Fibroblast of skin of right quadriceps (primary cell): ENCODE measurements at regions not wholly inside any gene's neighbourhood (a gene's known extent, or its start where the extent isn't known, plus 50 kb on each side); places are given as distances from the start of the nearest gene placed in this dataset.

Experiments
- DNase-seq: peaks from one replicate; pipeline ENCODE4 v3.0.0-alpha.2; 2013

DNA sequence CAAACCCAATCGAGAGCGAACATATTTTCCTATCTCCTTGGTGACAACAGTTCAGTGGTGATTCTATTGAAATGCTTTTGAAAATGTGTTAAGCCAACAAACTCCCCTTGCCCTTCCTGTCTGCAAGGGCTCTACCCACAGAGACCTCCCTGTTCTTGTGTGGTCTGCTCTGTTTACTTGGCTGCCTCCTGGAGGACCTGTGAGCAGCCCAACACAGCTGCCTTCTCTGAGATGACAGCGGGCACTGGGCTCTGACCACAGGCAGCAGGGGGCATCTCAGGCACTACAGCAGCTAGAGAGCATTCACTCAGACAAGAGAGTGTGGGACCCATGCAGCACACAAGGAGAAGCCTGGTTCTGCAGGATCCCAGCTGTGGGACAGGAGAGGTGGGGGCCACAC lies 416.4 kb downstream of the TCERG1L start:
- DNase-seq = no peak

DNA sequence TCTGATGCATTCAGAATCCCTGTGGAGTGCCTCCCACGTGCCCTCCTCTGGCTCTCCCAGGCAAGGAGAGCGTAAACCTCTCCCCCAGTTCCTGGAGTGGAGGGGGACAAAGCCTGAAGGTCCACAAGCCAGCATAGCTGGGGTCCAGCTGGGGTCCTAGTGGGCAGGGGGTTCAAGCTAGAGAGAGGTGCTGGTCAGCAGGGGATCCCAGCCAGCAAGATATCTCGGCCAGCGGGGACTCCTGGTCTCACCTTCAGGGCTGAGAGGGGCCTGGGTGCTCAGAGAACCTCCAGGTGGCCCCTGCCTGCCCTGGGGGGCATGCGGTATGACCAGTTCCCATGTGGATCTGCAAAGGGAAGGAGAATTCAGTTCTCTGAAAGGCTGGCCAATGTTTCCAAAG lies 413.7 kb downstream of the TCERG1L start:
- DNase-seq = no peak

DNA sequence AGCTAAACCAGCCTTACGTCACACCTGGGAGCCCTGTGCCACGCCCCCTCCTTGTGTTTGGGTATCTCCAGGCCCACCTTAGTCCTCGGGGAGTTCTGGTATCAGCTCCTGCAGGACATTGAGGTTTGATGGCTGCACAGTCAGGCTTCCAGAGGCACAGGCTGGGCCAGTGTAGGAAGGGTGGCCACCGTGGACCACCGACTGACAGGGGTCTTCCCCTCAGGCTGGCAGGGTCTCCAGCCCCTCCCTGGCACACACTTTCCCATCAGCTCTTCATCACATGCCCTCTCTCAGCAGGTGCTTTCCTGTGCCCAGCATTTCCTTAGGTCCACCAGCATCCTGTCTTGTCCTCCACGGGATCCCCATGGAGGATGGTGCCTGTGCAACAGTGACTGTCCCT lies 413.1 kb downstream of the TCERG1L start:
- DNase-seq = no peak

DNA sequence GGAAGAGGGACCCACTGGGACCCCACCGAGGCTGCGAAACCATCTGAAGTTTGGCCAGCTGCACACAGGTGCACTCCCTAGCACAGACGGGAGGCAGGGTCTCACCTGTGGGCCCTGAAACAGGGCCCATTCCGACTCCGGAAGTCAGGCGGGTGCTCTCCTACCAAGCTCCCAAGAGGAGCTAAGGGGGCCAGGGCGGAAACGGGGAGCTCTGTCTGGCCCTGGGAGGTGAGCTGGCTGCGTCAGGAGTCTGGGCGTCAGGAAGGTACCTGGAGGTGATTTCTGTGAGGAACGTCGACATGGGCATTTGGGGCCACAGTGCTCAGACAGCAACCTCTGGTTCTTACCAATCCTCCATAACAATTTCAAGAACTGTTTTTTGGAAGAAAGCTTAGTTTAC lies 411.7 kb downstream of the TCERG1L start:
- no peak for DNase-seq

DNA sequence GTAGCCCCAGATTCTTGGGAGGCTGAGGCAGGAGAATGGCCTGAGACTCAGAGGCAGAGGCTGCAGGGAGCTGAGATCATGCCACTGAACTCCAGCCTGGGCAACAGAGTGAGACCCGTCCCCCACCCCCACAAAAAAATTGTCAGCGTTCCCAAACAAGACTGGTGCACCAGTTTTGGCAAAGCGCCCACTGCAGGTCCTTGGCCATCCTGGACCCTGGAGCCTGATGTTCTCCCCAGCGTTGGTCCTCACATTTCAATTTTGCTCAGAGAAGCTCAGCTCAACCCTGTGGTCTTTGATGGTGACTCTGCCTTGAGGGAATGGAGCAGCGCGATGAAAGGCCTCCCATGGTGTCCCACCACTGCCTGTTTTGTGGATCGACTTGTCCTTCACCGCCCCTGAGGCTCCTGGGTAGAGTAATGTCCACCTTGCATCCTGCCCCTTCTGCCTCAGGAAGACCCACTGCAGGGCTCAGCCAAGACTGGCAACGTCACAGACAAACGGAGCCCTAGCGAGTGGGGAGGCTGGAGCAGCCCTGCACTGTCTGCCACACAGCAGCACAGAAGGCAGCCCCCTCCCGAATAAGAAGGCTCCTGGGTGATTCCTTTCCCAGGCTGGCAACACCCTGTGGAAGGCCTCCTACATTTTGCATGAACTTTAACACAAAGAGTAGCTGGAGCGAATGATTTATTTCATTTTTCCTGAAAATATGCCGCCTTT lies 410.9 kb downstream of the TCERG1L start:
- DNase-seq = no peak

DNA sequence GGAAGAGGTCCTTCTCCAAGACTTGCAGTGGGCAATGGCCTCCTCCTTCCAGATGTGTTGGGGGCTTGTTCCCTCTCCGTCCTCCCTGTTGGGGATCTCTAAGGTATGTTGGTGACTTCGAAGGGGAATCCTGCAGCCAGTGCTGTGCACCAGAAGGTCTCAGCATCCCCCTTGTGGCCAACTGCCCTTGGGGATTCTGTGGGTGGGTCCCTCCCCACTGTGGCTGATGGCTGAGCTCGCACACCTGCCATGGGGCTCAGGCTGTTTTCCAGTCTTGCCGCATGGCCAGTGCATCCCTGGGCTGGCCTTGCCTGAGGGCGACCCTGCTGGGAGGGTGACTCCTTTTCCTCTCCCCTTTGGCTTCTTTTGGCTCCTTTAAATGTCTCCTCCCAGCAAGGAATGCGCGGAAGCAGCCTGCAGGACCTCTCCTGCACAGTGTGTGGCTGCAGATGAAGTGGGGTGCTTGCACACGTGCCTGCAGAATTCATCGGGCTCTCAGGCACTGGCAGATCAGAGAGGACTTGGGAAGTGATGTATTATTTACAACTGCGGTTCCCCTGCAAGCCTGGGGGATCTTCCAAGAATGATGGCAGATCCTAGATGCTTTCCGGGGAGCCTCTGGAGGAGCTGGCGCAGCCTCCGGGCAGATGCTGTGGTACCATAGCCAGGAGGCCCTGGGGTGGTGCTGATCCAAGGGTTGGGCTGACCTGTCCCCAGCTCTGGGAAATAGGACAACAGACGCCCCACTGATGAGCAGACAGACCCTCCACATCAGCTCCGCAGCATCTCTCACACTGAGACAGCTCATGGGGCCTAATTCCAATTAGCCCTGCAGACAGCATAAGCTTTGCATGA lies 410.0 kb downstream of the TCERG1L start:
- no peak for DNase-seq

DNA sequence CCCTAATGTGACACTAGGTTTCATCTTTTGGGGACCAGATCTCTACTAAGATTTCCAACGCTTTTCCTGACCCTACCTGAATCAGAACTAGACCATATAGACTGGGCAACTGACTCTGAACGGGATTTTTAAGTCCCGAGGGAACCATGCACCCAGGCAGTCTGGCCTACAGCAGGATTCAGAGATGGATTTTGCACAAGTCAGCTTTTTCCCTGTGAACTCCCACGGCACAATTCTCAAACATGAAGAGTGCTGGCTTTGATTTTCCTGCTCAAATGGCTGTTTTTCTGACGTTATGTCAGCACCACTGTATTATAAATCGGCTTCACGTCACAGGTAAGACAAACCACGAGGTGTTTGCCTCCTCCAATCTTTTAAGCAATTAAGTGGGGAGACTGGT lies 409.1 kb downstream of the TCERG1L start:
- no peak for DNase-seq

DNA sequence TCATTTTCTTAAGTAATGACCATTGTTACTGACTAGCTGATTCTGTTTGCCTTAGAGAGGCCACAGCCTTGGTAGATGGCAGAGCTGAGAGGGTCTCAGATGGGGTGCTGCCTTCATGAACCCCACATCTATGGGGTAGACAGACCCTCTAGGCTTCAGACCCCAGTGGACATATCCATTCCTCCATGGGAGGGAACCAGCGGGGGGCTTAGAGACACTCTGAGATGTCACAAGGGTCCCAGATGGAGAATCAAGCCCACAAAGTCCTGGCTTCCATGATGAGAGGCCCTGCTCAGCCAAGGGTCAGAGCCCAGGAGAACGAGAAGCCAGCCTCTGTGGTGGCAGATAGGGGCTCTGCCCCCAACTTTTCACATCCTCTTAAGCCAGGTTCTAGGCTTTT lies 408.6 kb downstream of the TCERG1L start:
- no peak for DNase-seq

DNA sequence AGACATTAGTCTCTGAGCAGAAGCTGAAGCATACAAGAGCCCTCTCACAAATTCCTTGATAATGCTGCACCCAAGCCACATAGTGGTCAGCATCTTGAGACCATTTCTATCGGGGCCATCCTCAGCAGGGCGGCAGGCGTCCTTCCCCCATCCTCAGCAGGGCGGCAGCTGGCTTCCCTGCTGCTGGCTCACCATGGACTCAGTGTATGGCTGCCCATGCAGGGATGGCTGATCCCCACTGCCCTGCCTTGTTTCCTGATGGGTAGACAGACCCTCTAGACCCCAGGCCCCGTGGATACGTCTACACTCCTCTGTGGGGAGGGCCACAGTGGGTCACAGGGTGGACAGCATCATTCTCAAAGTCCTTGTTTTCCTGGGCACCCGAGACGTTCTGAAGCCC lies 406.8 kb downstream of the TCERG1L start:
- no peak for DNase-seq

DNA sequence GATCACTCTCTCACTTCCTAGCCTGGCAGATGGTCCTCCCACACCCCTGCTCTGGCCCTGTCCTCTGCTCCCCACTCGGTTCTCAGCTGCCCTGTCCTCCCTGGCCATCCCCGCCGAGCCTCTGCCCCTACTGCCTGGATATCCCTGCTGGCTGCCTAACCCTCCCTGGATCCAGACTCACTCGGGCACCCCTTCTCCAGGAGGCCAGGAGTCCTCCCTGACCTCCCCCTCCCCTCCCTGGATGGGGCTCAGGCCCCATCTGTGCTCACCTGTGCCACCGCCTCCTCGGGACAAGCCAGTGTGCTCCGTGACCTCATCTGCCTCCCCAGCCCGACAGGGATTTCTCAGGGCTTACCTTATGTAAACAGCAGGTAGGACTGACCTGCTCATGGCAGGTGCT lies 406.1 kb downstream of the TCERG1L start:
- no peak for DNase-seq

DNA sequence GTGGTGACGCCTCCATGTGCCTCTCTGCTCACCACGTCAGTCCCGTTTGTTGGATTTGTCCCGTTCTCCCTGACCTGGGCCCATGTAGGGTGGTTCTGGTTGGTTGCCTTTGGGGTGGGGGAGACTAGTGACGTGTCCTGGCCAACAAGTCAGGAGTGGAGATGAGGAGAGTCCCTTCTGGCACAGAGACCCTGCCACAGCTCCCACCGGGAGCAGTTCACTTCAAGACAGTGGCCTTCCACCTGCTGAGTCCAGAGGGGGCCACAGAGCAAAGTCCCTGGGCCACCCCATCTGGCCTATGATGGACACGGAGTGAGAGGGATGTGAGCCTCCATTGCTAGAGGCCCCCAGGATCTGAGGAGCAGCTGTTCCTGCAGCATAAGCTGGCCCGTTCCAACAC lies 405.6 kb downstream of the TCERG1L start:
- no peak for DNase-seq

DNA sequence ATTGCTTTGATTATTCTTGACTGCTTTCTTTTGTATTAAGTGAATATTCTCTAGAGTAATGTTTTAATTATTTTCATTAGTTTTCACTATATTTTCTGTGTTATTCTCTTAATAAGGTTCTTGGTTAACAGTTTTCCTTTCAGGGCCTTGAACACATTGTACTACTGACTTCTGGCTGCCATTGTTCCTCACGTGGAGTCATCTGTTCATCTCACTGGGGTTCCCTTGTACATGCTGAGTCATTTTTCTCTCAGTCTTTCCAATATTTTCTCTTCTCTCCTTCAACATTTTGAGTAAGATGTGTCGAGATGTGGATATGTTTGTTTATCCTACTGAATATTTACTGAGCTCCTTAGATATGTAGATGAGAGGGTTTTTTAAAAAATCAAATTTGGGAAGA lies 400.7 kb downstream of the TCERG1L start:
- no peak for DNase-seq

DNA sequence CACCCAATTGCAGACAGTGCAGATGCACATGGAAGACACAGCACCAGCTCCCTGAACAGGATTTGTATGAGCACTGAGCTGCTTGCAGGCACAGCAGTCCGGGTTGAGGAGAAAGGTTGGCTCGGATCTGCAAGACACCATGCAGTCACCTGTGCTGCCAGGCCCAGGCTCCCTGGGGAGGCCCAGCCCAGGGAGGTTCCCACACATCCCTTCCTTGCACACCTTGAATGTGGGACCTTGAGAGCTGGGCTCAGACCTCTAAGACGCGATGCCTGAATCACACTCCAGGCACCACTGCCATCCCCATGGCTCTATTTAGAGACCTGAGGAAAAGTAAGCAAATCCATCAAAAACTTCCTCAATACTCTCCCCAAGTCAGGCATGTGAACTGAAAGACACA lies 397.7 kb downstream of the TCERG1L start:
- no peak for DNase-seq

DNA sequence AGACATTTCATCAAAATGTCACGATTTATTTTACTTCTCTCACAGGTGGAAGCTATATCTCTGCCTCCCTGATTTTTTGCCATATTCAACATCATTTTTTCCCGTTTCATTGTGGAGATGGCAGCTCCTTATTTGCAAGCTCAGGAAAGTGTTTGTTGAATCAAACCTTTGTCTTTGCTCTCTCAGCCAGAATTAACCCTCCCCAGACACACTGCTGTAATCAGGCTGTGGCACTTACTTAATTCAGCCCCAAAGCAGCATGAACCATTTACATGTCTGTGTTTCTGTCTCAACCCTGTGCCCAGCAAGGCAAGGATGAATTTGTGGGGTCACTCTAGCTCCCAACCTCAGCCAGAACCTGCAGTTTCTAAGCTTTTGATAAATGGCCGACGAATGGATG lies 397.2 kb downstream of the TCERG1L start:
- DNase-seq = no peak

DNA sequence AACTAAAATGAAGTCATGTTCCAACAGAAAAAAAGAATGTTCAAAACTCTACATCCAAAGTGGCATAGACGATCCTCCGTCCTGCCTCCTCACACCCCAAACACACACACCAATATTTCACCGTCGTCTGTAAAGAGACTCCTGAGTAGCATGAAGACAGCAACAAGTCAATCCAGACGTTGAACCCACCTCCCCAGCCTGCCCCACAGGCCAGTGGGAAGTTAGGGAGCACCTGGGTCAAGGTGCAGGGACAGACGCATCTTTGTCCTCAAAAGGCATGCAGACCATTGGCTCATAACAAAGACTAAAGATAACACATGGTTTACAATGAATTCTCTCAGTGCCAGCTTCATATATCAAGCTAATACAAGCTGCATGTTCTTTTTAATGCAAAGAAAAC lies 396.5 kb downstream of the TCERG1L start:
- DNase-seq = no peak

DNA sequence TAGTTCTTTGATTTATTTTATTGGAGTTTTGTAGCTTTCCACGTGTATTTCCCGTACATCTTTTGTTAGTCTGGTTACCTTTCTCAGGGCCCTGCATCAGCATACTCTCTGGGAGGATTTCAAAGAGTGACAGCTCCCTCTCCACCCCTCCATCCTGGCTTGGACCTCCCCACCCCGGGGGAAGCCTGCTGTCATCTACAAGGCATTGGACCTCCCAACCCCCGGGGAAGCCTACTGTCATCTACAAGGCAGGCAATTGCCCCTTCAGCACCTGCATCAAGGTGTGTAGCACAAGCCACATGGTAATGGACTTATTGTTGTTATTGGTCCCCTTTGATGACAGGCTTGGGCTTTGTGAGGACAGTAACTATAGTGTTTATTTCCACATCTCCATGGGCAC lies 390.1 kb downstream of the TCERG1L start:
- no peak for DNase-seq

DNA sequence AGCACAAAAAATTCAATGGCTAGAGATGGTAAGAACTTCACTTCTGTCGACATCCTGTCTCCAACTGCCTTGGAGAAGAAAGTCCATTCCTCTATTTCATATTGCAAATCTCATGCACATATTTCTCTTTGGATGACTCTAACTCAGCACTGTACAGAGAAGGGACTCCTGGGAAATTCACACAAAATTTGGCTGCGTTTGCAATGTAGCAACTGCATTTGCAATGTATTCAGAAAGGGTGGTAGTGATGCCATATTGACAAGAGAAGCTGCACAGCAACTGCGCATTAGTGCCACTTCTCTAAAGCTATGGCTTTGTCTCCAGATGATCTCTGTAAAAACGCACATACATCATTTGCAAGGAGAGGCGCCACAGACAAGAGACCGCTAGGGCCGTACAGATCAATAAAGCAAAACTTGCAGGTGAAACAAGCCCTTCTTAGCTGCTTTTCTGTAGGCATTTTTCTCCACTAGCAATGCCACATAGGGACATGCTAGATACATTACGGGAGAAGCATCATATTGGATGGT lies 389.5 kb downstream of the TCERG1L start:
- no peak for DNase-seq

DNA sequence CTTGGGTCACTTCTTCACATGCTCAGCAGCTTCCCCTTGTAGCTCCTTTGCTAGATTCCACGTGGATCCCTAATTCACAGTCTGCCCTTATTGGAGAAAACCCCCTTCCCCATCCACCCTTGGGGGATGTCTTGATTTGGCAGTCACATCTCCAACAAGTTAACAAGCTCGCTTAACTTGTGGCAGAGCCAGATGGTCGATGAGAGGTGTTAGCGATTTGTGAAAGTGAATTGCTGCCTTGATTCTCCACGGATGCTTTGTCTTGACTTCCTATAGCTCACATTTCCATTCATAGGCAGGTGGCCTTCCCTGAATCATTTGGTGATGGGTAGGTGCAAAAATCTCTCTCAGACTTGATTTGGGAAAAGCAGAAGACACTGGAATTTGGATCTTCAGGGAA lies 387.9 kb downstream of the TCERG1L start:
- DNase-seq = no peak

DNA sequence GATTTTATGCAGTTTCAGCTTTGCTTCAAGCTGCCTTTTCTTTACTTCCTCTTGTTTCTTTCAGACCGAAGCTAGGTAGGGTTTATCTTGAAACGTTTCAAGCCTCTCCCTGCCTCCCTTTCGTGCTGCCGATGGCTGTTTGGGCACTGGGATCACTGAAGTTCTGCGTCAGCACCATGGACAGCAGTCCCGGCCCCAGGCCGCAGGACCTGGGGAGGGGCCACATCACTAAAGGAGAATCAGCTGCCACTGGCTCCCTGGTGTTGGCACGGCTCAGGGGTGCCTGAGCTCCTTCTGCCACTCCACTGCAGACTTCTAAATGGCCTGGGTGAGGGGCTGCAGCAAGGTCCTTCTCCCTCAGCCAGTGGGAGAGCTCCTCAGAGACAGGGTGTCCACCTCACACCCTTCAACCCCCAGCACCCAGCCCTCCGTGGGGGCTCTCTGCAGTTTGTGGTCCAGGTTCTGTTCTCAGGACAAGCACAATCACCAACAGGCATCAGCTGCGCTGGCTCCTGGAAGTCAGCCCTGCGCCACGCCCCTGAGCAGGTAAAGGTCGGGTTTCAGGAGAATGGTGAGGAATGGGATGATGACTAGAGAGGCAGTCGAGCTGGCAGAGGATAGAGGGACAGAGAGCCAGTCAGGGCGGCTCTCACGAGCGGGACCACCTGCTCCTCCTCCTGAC lies 387.2 kb downstream of the TCERG1L start:
- no peak for DNase-seq

DNA sequence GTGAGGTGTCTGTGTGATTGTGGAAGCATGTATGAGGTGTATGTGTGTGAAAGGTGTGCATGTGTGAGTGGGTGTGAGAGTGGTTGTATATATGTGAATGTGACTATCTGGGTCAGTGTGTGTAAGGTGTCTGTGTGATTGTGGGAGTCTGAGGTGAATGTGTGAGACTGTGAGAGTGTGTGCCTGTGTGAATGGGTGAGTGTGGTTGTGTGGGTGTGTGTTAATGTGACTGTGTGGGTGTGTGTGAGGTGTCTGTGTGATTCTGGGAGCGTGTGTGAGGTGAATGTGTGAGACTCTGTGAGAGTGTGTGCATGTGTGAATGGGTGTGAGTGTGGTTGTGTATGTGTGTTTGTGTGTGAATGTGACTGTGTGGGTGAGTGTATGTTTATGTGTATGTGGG lies 385.1 kb downstream of the TCERG1L start:
- no peak for DNase-seq

DNA sequence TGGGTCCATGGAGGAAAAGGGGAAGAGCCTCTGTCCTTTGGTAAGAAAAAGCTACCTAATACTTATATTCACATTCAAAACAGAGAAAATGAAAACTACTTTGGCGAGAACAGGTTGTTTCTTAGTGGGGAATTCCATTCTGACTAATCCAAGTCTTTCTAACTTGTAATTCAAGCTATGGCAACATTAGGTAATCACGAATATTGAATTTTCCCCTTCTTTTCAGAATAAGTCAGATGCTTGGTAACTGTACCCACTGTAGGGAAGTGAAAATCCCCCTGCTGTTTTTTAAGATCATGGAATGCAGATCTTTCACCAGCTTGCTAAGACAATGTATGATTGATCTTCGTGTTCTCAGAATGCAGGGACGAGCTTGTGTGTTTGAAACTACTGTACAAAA lies 384.4 kb downstream of the TCERG1L start:
- DNase-seq = no peak

DNA sequence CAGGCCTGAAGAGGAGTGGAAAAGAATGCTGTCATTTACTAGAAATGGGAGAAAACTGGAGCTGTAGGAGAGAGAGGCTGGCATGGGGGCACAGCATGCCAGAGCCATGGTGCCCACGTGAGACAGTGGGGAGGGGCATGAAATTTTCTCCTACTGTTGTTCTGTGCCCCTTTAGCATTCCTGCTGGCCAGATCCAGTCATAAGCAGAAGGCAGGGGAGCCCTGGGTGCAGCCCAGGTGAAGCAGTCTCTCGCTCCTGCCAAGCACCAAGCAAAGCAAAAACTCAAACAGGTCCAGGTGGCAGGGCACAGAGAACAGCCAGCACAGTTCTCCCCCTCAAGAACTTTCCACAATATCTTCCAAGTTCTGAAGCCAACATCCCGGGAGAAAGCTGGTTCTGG lies 383.2 kb downstream of the TCERG1L start:
- no peak for DNase-seq

DNA sequence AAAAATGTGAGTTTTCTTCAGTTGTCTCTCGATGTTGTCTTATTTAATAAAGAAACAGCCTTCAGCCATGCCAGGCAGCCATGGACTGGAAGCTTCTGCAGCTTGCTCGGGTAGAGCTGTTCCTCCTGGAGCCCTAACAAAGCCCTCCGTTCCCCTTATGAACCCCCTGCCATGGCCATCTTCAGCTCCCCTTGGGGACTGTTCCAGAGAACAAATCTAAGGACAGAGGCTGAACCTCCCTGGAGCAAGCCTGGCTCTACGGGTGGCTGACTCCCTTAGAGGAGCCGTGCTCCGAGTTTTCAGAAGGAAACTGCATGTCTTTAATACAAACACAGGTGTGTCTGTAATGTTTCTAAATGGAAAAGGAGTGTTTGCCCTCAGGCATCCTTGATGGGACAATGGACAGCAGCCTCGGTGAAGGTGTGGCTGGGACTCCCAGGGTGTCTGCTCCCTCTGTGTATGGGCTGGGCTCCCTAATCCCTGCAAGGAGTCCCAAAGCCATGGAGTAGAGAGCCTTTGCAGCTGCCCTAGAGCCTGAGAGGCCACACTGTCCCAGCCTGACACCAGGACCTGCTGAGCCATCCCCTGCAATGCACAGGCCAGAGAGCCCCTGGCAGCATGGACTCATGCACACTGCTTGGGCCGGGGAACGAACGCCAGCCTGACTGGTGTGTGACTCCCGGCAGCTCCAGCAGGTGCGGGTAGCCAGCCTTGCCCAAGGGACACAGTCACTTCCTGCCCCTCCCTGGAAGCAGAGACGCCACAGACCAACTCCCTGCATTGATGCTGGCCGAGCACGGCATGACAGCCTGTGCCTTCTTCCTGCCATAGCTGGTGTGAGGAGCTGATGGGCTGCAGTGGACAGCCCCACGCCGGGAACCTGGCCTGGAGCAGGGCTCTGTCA lies 381.8 kb downstream of the TCERG1L start:
- DNase-seq = no peak
